IMR-90 (cell line): ENCODE measurements at regions not wholly inside any gene's neighbourhood (a gene's known extent, or its start where the extent isn't known, plus 50 kb on each side); places are given as distances from the start of the nearest gene placed in this dataset.

Experiments
- CEBPB ChIP-seq: IDR thresholded peaks from 2 replicates; pipeline ENCODE4 v1.6.1; 2012; ENCODE audit warnings: low read depth, low read length, improper control_type of control experiment
- CHD1 ChIP-seq: IDR thresholded peaks from 2 replicates; pipeline ENCODE4 v1.6.1; 2012; ENCODE audit warnings: low read depth, low read length, improper control_type of control experiment
- CTCF ChIP-seq: conservative IDR thresholded peaks from 2 replicates; pipeline ENCODE4 v1.5.1; 2012; ENCODE audit warnings: mild to moderate bottlenecking, low read depth, low read length, improper control_type of control experiment
- FOS ChIP-seq: fragments of 150-350 bp; IDR thresholded peaks from 2 replicates; pipeline ENCODE4 v1.6.1; 2016; ENCODE audit warnings: low read depth, low read length
- MAFK ChIP-seq: IDR thresholded peaks from 2 replicates; pipeline ENCODE4 v1.6.1; 2012; ENCODE audit warnings: low read depth, low read length, improper control_type of control experiment
- MXI1 ChIP-seq: IDR thresholded peaks from 2 replicates; pipeline ENCODE4 v1.6.1; 2012; ENCODE audit warnings: low read depth, mild to moderate bottlenecking, low read length, moderate library complexity, borderline replicate concordance
- POLR2A ChIP-seq: IDR thresholded peaks from 2 replicates; pipeline ENCODE4 v1.6.1; 2012; ENCODE audit warnings: mild to moderate bottlenecking, low read depth, low read length
- RAD21 ChIP-seq: IDR thresholded peaks from 2 replicates; pipeline ENCODE4 v1.6.1; 2012; ENCODE audit warnings: low read length, improper control_type of control experiment
- RFX5 ChIP-seq: IDR thresholded peaks from 2 replicates; pipeline ENCODE4 v1.8.0; 2012; ENCODE audit warnings: low read depth, mild to moderate bottlenecking, low read length, moderate library complexity
- SMC3 ChIP-seq: fragments of 150-350 bp; IDR thresholded peaks from 2 replicates; pipeline ENCODE4 v1.6.1; 2016; ENCODE audit warnings: low read depth, mild to moderate bottlenecking, antibody characterized with exemption, low read length, moderate library complexity
- USF2 ChIP-seq: fragments of 150-350 bp; IDR thresholded peaks from 2 replicates; pipeline ENCODE4 v1.6.1; 2017; ENCODE audit warnings: mild to moderate bottlenecking, antibody characterized with exemption, low read length, low read depth

- TF ChIP-seq CTCF (no peak), RAD21 (no peak), USF2 (no peak), POLR2A (no peak), MAFK (no peak), SMC3 (no peak), CEBPB (no peak), CHD1 (no peak), FOS (no peak), RFX5 (no peak), MXI1 (no peak)
Observed at GRCh38 chr20:4626228-4626627, 60.0 kb upstream of the PRNP start.
